ENCODE measurements at regions not wholly inside any gene's neighbourhood (a gene's known extent, or its start where the extent isn't known, plus 50 kb on each side); places are given as distances from the start of the nearest gene placed in this dataset.

- H3K9me3 ChIP-seq (replicated peaks in 1 of 2; ENCODE audit: control insufficient read depth in 1 of 2, insufficient read depth in 1 of 2, low read length in 2 of 2), result no peaks in the 10 kb centered on the region
- Mint-ChIP-seq H3K36me3 (no peaks in the 10 kb centered on the region), H3K4me1 (peaks cover 11% of the 10 kb centered on the region), H3K27ac (peak overlapping the region in 1 of 7 donors; percentile 28), H3K4me3 (no peak overlapping the region), H3K27me3 (ENCODE audit: low read depth in 3 of 3) (peaks cover 10 to 21% (median 15%) of the 10 kb centered on the region in 3 donors), H3K9me3 (peaks cover 0 to 3% (median 0%) of the 10 kb centered on the region in 7 donors)
- TF ChIP-seq, protein P1, sequence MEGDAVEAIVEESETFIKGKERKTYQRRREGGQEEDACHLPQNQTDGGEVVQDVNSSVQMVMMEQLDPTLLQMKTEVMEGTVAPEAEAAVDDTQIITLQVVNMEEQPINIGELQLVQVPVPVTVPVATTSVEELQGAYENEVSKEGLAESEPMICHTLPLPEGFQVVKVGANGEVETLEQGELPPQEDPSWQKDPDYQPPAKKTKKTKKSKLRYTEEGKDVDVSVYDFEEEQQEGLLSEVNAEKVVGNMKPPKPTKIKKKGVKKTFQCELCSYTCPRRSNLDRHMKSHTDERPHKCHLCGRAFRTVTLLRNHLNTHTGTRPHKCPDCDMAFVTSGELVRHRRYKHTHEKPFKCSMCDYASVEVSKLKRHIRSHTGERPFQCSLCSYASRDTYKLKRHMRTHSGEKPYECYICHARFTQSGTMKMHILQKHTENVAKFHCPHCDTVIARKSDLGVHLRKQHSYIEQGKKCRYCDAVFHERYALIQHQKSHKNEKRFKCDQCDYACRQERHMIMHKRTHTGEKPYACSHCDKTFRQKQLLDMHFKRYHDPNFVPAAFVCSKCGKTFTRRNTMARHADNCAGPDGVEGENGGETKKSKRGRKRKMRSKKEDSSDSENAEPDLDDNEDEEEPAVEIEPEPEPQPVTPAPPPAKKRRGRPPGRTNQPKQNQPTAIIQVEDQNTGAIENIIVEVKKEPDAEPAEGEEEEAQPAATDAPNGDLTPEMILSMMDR (IDR thresholded peaks at IDR 0.05), result no peak
- no peaks in the 10 kb centered on the region for H3K79me2 ChIP-seq (ENCODE audit: insufficient read depth, low read length)
- H4K20me1 ChIP-seq (ENCODE audit: insufficient read depth, low read length), result no peaks in the 10 kb centered on the region
- H3K4me3 ChIP-seq (replicated peaks in 1 of 3; ENCODE audit: low read depth in 2 of 3, low read length in 3 of 3), result no peak overlapping the region
- WGBS (ENCODE audit: insufficient coverage), result no CpG with 5 or more reads among the region's 2 CpGs
- no peak overlapping the region for H3K27ac ChIP-seq (ENCODE audit: low read depth in 1 of 2, low read length in 2 of 2)
- intact Hi-C loops (cut with micrococcal nuclease), result no loop called here
- peaks cover 0 to 3% of the 10 kb centered on the region in 2 donors for H3K27me3 ChIP-seq (ENCODE audit: control insufficient read depth in 2 of 2, insufficient read depth in 2 of 2, low read length in 2 of 2)
- DNase-seq, result no peak
- no peak overlapping the region for H2AFZ ChIP-seq (ENCODE audit: insufficient read depth, low read depth, low read length, poor library complexity, severe bottlenecking)
- no peak overlapping the region for H3K4me2 ChIP-seq (replicated peaks; ENCODE audit: extremely low read depth, low read length, poor library complexity, severe bottlenecking)
- no peak overlapping the region for H3K9ac ChIP-seq (ENCODE audit: insufficient read depth, low read length, poor library complexity, severe bottlenecking)
- H3K4me1 ChIP-seq (ENCODE audit: control insufficient read depth in 1 of 2, insufficient read depth in 2 of 2, low read length in 2 of 2), result no peaks in the 10 kb centered on the region
- no peaks in the 10 kb centered on the region for H3K36me3 ChIP-seq (replicated peaks in 1 of 2; ENCODE audit: control insufficient read depth in 1 of 2, insufficient read depth in 2 of 2, low read length in 2 of 2)
Observed at GRCh38 chr10:43960135-43960415, 311.4 kb upstream of the ZNF32 start.

GRCh38 chr10:43959364-43960134 is 310.9 kb upstream of the ZNF32 start:
- Histone ChIP-seq H3K4me2 (replicated peaks; ENCODE audit: extremely low read depth, low read length, poor library complexity, severe bottlenecking) (no peak overlapping the region), H3K4me3 (replicated peaks in 1 of 3; ENCODE audit: low read depth in 2 of 3, low read length in 3 of 3) (no peak overlapping the region), H3K36me3 (replicated peaks in 1 of 2; ENCODE audit: control insufficient read depth in 1 of 2, insufficient read depth in 2 of 2, low read length in 2 of 2) (no peaks in the 10 kb centered on the region), H3K4me1 (ENCODE audit: control insufficient read depth in 1 of 2, insufficient read depth in 2 of 2, low read length in 2 of 2) (no peaks in the 10 kb centered on the region), H4K20me1 (ENCODE audit: insufficient read depth, low read length) (no peaks in the 10 kb centered on the region), H3K27me3 (ENCODE audit: control insufficient read depth in 2 of 2, insufficient read depth in 2 of 2, low read length in 2 of 2) (peaks cover 0 to under 1% of the 10 kb centered on the region in 2 donors), H2AFZ (ENCODE audit: insufficient read depth, low read depth, low read length, poor library complexity, severe bottlenecking) (no peak overlapping the region), H3K9me3 (replicated peaks in 1 of 2; ENCODE audit: control insufficient read depth in 1 of 2, insufficient read depth in 1 of 2, low read length in 2 of 2) (no peaks in the 10 kb centered on the region), H3K79me2 (ENCODE audit: insufficient read depth, low read length) (no peaks in the 10 kb centered on the region), H3K27ac (ENCODE audit: low read depth in 1 of 2, low read length in 2 of 2) (no peak overlapping the region), H3K9ac (ENCODE audit: insufficient read depth, low read length, poor library complexity, severe bottlenecking) (no peak overlapping the region)
- peaks cover 7 to 20% (median 16%) of the 10 kb centered on the region in 3 donors for H3K27me3 Mint-ChIP-seq (ENCODE audit: low read depth in 3 of 3)
- H3K9me3 Mint-ChIP-seq, result peaks cover 0 to 4% (median 0%) of the 10 kb centered on the region in 7 donors
- no peak overlapping the region for H3K27ac Mint-ChIP-seq
- intact Hi-C loops (cut with micrococcal nuclease), result no loop called here
- no peak overlapping the region for H3K4me3 Mint-ChIP-seq
- DNase-seq, result no peak
- WGBS (ENCODE audit: insufficient coverage), result 83% methylated on average over 3 of the region's 11 CpGs
- TF ChIP-seq, protein P1 (IDR thresholded peaks at IDR 0.05), result no peak
- no peaks in the 10 kb centered on the region for H3K36me3 Mint-ChIP-seq
- H3K4me1 Mint-ChIP-seq, result peaks cover 6% of the 10 kb centered on the region
